Nephron (organoid): ENCODE measurements at regions not wholly inside any gene's neighbourhood (a gene's known extent, or its start where the extent isn't known, plus 50 kb on each side); places are given as distances from the start of the nearest gene placed in this dataset.
"Not testable (repeated sequence)": the region's sequence is repeated elsewhere in the genome, so short reads cannot be mapped to it uniquely, and the experiment has no call there.

Source experiments
- H3K27ac Mint-ChIP-seq, 3 experiments: 2 replicates each; pipeline ENCODE4 v1.8.0; 2020; ENCODE audit warnings: mixed read lengths in 3 of 3, mild to moderate bottlenecking in 2 of 3, moderate library complexity in 1 of 3
- H3K27me3 Mint-ChIP-seq: 2 replicates; pipeline ENCODE4 v1.8.0; 2021; ENCODE audit warnings: low read depth, mild to moderate bottlenecking, moderate library complexity, mixed read lengths
- H3K36me3 Mint-ChIP-seq: 2 replicates; pipeline ENCODE4 v1.8.0; 2020; ENCODE audit warnings: low read depth, mixed read lengths
- H3K4me1 Mint-ChIP-seq: 2 replicates; pipeline ENCODE4 v1.8.0; 2020; ENCODE audit warnings: mixed read lengths
- H3K4me3 Mint-ChIP-seq, 3 experiments: 2 replicates each; pipeline ENCODE4 v1.8.0; 2020; ENCODE audit warnings: mild to moderate bottlenecking in 3 of 3, mixed read lengths in 3 of 3, moderate library complexity in 2 of 3
- H3K9me3 Mint-ChIP-seq: 2 replicates; pipeline ENCODE4 v1.8.0; 2020; ENCODE audit warnings: mixed read lengths
- CTCF ChIP-seq, 3 experiments: fragments of 200-600 bp; sonication (generic); IDR thresholded peaks; one replicate each; pipeline ENCODE4 v1.5.0; 2021; ENCODE audit warnings: antibody characterized with exemption in 3 of 3; ENCODE audit not compliant: unreplicated experiment in 3 of 3

DNA sequence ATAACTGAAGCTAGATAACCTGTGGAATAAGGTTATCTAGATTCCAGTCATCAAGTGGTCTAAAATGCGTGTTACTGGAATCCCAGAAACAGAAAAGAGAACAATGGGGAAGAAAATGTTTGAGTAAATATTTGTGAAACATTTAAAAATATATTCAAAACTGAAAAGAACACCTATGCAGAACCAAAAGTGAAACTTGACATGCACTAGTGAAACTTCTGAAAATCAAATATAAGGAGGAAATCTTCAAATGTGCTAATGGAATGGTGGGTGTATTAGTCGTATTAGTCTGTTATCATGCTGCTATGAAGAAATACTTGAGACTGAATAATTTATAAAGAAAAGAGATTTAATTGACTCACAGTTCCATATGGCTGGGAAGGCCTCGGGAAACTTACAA is 512.4 kb upstream of the KLHL4 start:
- Mint-ChIP-seq H3K4me1 (peaks cover 9% of the 10 kb centered on the region), H3K36me3 (no peaks in the 10 kb centered on the region), H3K9me3 (no peaks in the 10 kb centered on the region), H3K27me3 (no peaks in the 10 kb centered on the region), H3K27ac (no peak overlapping the region), H3K4me3 (no peak overlapping the region)
- TF ChIP-seq CTCF (IDR thresholded peaks at IDR 0.05; ENCODE audit: unreplicated experiment in 3 of 3), result no peak

GRCh38 chrX:87005885-87006284 is 511.7 kb upstream of the KLHL4 start:
- H3K36me3 Mint-ChIP-seq, result no peaks in the 10 kb centered on the region
- H3K4me1 Mint-ChIP-seq, result peaks cover 9% of the 10 kb centered on the region
- no peak for TF ChIP-seq CTCF (IDR thresholded peaks at IDR 0.05; ENCODE audit: unreplicated experiment in 3 of 3)
- H3K27me3 Mint-ChIP-seq, result no peaks in the 10 kb centered on the region
- no peak overlapping the region for H3K4me3 Mint-ChIP-seq
- H3K9me3 Mint-ChIP-seq, result no peaks in the 10 kb centered on the region
- H3K27ac Mint-ChIP-seq, result no peak overlapping the region

DNA sequence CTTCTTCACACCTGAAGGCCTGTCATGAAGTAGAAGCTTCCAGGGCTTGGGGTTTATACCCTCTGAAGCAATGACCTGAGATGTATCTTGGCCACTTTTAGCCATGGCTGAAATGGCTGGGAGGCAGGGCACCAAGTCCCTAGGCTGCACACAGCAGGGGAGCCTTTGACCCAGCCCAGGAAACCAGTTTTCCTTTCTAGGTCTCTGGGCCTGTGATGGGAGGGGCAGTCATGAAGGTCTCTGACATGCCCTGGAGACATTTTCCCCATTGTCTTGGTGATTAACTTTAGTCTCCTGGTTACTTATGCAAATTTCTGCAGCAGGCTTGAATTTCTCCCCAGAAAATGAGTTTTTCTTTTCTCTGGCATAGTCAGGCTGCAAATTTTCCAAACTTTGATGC is 511.0 kb upstream of the KLHL4 start:
- no peaks in the 10 kb centered on the region for H3K36me3 Mint-ChIP-seq
- no peak overlapping the region for H3K27ac Mint-ChIP-seq
- peaks cover 9% of the 10 kb centered on the region for H3K4me1 Mint-ChIP-seq
- no peaks in the 10 kb centered on the region for H3K9me3 Mint-ChIP-seq
- no peak for TF ChIP-seq CTCF (IDR thresholded peaks at IDR 0.05; ENCODE audit: unreplicated experiment in 3 of 3)
- no peaks in the 10 kb centered on the region for H3K27me3 Mint-ChIP-seq
- H3K4me3 Mint-ChIP-seq, result no peak overlapping the region

DNA sequence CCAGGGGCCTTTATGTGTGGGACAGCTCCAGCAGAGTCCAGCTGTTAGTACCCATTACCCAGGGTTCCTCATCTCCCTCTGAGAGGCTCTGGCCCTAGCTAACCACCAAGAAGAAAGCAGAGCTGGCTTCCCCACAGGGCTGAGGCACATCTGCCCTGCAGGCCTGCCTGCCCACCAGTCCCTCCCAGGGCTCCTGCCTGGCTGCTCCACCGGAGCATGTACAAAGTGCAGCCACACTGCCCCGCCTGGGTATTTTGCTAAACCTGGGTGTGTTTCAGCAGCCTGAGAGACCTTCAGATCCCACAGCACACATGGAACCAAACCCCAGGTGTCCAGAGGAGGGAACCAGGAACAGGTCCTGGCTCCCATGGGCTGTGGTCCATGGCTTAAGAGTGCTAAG is 500.4 kb upstream of the KLHL4 start:
- Mint-ChIP-seq H3K4me3 (no peak overlapping the region), H3K27me3 (no peaks in the 10 kb centered on the region), H3K27ac (no peak overlapping the region), H3K9me3 (no peaks in the 10 kb centered on the region), H3K36me3 (no peaks in the 10 kb centered on the region), H3K4me1 (no peaks in the 10 kb centered on the region)
- TF ChIP-seq CTCF (IDR thresholded peaks at IDR 0.05; ENCODE audit: unreplicated experiment in 3 of 3), result no peak

DNA sequence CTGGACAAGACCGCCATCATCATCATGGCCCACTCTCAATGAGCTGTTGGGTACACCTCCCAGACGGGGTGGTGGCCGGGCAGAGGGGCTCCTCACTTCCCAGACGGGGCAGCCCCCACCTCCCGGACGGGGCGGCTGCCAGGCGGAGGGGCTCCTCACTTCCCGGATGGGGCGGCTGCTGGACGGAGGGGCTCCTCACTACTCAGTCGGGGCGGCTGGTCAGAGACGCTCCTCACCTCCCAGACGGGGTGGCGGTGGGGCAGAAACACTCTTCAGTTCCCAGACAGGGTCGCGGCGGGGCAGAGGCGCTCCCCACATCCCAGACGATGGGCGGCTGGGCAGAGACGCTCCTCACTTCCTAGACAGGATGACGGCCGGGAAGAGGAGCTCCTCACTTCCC is 484.5 kb upstream of the KLHL4 start:
- H3K27ac Mint-ChIP-seq, H3K4me3 Mint-ChIP-seq, H3K4me1 Mint-ChIP-seq, H3K36me3 Mint-ChIP-seq, H3K27me3 Mint-ChIP-seq: not testable (repeated sequence)
- peaks cover 24% of the 10 kb centered on the region for H3K9me3 Mint-ChIP-seq

DNA sequence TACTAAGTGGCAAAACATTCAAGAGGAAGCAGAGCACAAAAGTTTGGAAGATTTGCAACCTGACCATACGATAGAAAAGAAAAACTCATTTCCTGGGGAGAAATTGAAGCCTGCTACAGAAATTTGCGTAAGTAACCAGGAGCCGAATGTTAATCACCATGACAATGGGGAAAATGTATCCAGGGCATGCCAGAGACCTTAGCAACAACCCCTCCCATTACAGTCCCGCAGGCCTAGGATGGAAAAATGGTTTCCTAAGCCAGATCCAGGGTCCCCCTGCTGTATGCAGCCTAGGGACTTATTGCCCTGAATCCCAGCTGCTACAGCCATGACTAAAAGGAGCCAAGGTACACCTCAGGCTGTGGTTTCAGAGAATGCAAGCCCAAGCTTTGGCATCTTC is 472.2 kb upstream of the KLHL4 start:
- no peaks in the 10 kb centered on the region for H3K9me3 Mint-ChIP-seq
- H3K27ac Mint-ChIP-seq, result no peak overlapping the region
- no peak for TF ChIP-seq CTCF (IDR thresholded peaks at IDR 0.05; ENCODE audit: unreplicated experiment in 3 of 3)
- no peaks in the 10 kb centered on the region for H3K36me3 Mint-ChIP-seq
- no peaks in the 10 kb centered on the region for H3K27me3 Mint-ChIP-seq
- H3K4me1 Mint-ChIP-seq, result peaks cover 4% of the 10 kb centered on the region
- no peak overlapping the region for H3K4me3 Mint-ChIP-seq

DNA sequence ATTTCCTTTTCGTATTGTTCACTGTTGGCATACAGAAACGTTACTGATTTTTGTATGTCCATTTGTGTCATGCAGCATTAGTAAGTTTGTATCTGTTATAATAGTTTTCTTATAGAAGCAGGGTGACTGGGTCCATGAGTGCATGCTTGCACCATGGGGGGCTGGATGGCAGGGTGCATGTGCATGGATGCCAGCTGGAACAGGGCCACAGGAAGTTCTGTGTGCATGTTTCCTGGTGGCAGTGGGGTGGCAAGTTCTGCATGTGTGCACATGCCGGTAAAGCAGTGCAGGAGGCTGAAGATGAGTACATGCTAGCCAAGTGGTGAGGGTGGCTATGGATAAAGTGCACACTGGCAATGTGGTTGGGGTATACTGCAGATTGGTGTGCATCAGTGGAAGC is 468.0 kb upstream of the KLHL4 start:
- H3K27me3 Mint-ChIP-seq, result no peaks in the 10 kb centered on the region
- no peak overlapping the region for H3K4me3 Mint-ChIP-seq
- no peak overlapping the region for H3K27ac Mint-ChIP-seq
- no peaks in the 10 kb centered on the region for H3K36me3 Mint-ChIP-seq
- H3K4me1 Mint-ChIP-seq, result no peaks in the 10 kb centered on the region
- TF ChIP-seq CTCF (IDR thresholded peaks at IDR 0.05; ENCODE audit: unreplicated experiment in 3 of 3), result no peak
- H3K9me3 Mint-ChIP-seq, result no peaks in the 10 kb centered on the region
